Nephron progenitor cell (in vitro differentiated cells): ENCODE measurements at regions not wholly inside any gene's neighbourhood (a gene's known extent, or its start where the extent isn't known, plus 50 kb on each side); places are given as distances from the start of the nearest gene placed in this dataset.

Source experiments
- DNase-seq: peaks from one replicate; pipeline ENCODE4 v3.0.0; 2021
- H3K27ac Mint-ChIP-seq: 2 replicates; pipeline ENCODE4 v1.8.0; 2021; ENCODE audit warnings: mild to moderate bottlenecking, moderate library complexity, mixed read lengths
- H3K27me3 Mint-ChIP-seq: 2 replicates; pipeline ENCODE4 v1.8.0; 2021; ENCODE audit warnings: mild to moderate bottlenecking, low read depth, mixed read lengths; ENCODE audit not compliant: poor library complexity
- H3K36me3 Mint-ChIP-seq: 2 replicates; pipeline ENCODE4 v1.8.0; 2021; ENCODE audit warnings: low read depth, mixed read lengths
- H3K4me1 Mint-ChIP-seq: 2 replicates; pipeline ENCODE4 v1.8.0; 2021; ENCODE audit warnings: mixed read lengths
- H3K4me3 Mint-ChIP-seq: 2 replicates; pipeline ENCODE4 v1.8.0; 2021; ENCODE audit warnings: mild to moderate bottlenecking, moderate library complexity, mixed read lengths
- H3K9me3 Mint-ChIP-seq: 2 replicates; pipeline ENCODE4 v1.8.0; 2021; ENCODE audit warnings: mild to moderate bottlenecking, moderate library complexity, mixed read lengths
- CTCF ChIP-seq: fragments of 200-600 bp; sonication (generic); IDR thresholded peaks from 2 replicates; pipeline ENCODE4 v1.5.0; 2021; ENCODE audit warnings: antibody characterized with exemption

DNA sequence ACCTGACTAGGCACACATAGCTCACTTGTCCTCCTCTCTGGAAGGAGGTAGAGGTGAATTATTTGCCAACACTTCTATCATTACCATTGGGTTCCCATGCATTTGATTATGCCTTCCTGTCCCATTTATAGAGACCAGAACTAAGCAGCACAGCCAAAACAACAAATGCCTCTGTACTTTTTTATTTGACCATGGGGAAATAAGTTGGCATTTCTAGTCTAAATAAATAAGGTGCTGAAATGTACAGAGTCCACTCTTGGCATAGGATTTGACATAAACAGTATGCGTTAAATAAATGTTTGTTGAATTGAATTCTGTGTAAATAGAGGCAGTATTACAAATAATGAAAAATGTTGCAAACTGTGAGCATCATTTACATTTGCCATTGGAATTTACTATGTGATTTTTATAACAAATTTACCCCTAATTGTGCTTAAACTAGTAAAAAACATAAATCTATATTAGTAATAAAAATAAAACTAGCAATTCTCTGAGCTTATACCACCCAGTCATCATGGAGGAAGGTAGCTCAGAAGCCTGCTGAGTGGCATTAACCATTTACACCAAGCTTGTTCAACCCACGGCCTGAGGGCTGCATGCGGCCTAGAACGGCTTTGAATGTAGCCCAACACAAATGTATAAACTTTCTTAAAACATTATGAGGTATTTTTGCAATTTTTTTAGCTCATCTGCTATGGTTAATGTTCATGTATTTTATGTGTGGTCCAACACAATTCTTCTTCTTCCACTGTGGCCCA, 367.8 kb downstream of the FIGN start:
- no peaks in the 10 kb centered on the region for H3K36me3 Mint-ChIP-seq
- no peak overlapping the region for H3K27ac Mint-ChIP-seq
- DNase-seq = no peak
- no peak for TF ChIP-seq CTCF
- H3K4me3 Mint-ChIP-seq = no peak overlapping the region
- H3K27me3 Mint-ChIP-seq = peaks cover 2% of the 10 kb centered on the region
- peaks cover 6% of the 10 kb centered on the region for H3K9me3 Mint-ChIP-seq
- H3K4me1 Mint-ChIP-seq = no peaks in the 10 kb centered on the region

DNA sequence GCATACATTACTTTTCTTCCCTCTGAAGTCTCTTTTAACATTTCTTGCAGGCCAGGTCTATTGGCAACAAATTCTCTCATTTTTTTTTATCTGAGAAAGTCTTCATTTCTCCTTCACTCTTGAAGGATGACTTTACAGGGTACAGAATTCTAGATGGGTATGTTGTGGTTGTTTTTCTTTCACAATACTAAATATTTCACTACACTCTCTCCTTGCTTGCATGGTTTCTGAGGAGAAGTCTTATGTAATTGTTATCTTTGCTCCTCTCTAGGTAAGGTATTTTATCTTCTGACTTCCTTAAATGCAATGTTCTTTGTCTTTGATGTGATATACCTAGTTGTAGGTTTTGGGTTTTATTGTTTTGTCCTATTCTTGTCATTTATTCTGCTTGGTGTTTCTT, 371.1 kb downstream of the FIGN start:
- Mint-ChIP-seq H3K9me3 (peaks cover 10% of the 10 kb centered on the region), H3K27ac (no peak overlapping the region), H3K4me1 (no peaks in the 10 kb centered on the region), H3K27me3 (no peaks in the 10 kb centered on the region), H3K4me3 (no peak overlapping the region), H3K36me3 (no peaks in the 10 kb centered on the region)
- no peak for TF ChIP-seq CTCF
- no peak for DNase-seq

- Mint-ChIP-seq H3K27ac (no peak overlapping the region), H3K36me3 (no peaks in the 10 kb centered on the region), H3K4me3 (no peak overlapping the region), H3K27me3 (peaks cover 3% of the 10 kb centered on the region), H3K9me3 (no peaks in the 10 kb centered on the region), H3K4me1 (peaks cover 16% of the 10 kb centered on the region)
- TF ChIP-seq CTCF = no peak
- DNase-seq = no peak
These were observed 382.3 kb downstream of the FIGN start for GRCh38 chr2:163353551-163353950.

GRCh38 chr2:163351966-163352365, 383.8 kb downstream of the FIGN start:
- no peak overlapping the region for H3K4me3 Mint-ChIP-seq
- no peaks in the 10 kb centered on the region for H3K9me3 Mint-ChIP-seq
- TF ChIP-seq CTCF = no peak
- H3K36me3 Mint-ChIP-seq = no peaks in the 10 kb centered on the region
- no peak for DNase-seq
- peaks cover 3% of the 10 kb centered on the region for H3K27me3 Mint-ChIP-seq
- H3K27ac Mint-ChIP-seq = no peak overlapping the region
- peaks cover 32% of the 10 kb centered on the region for H3K4me1 Mint-ChIP-seq

DNA sequence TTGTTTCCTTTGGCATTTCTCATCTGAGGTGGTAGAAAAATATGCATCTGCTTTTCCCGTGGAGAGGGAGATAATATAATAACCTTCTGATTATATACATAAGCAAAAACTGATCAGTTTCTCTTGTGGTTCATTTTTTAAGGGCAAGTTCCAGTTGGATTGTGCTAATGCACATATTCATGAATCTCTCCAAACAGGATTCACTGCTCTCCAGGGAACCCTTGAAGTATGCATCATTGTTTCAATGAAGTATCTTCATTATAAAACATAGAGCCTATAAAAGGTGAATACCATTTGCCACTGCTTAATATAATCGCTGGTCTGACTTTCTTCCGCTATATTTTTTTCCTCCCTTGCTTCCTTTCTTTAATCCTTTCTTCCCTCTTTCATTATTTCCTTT, 384.7 kb downstream of the FIGN start:
- H3K36me3 Mint-ChIP-seq = no peaks in the 10 kb centered on the region
- DNase-seq = no peak
- H3K27ac Mint-ChIP-seq = no peak overlapping the region
- peaks cover 3% of the 10 kb centered on the region for H3K27me3 Mint-ChIP-seq
- H3K9me3 Mint-ChIP-seq = no peaks in the 10 kb centered on the region
- no peak for TF ChIP-seq CTCF
- no peak overlapping the region for H3K4me3 Mint-ChIP-seq
- peaks cover 34% of the 10 kb centered on the region for H3K4me1 Mint-ChIP-seq

GRCh38 chr2:163348857-163349380, 386.9 kb downstream of the FIGN start:
- peak overlapping the region; percentile 82 for H3K4me3 Mint-ChIP-seq
- no peak for TF ChIP-seq CTCF
- no peaks in the 10 kb centered on the region for H3K36me3 Mint-ChIP-seq
- H3K27me3 Mint-ChIP-seq = no peaks in the 10 kb centered on the region
- no peaks in the 10 kb centered on the region for H3K9me3 Mint-ChIP-seq
- H3K4me1 Mint-ChIP-seq = peaks cover 47% of the 10 kb centered on the region
- H3K27ac Mint-ChIP-seq = peak overlapping the region; percentile 96
- peak; percentile 33 for DNase-seq
